KMS-11 (cell line): ENCODE measurements at regions not wholly inside any gene's neighbourhood (a gene's known extent, or its start where the extent isn't known, plus 50 kb on each side); places are given as distances from the start of the nearest gene placed in this dataset.

Experiments
- H2AFZ ChIP-seq: fragments of 200-600 bp; sonication (generic); 2 replicates; pipeline ENCODE4 v1.6.1; 2016; ENCODE audit warnings: antibody characterized with exemption, mixed run types, low read depth
- H3K27ac ChIP-seq: fragments of 200-600 bp; sonication (generic); 2 replicates; pipeline ENCODE4 v1.6.1; 2016; ENCODE audit warnings: mild to moderate bottlenecking, mixed run types
- H3K27me3 ChIP-seq: fragments of 200-600 bp; sonication (generic); 2 replicates; pipeline ENCODE4 v1.6.1; 2017; ENCODE audit warnings: mild to moderate bottlenecking, low read depth, mixed run types, moderate library complexity; ENCODE audit not compliant: insufficient read depth
- H3K36me3 ChIP-seq: fragments of 200-600 bp; sonication (generic); 2 replicates; pipeline ENCODE4 v1.6.1; 2017; ENCODE audit warnings: mild to moderate bottlenecking, mixed run types; ENCODE audit not compliant: insufficient read depth
- H3K4me1 ChIP-seq: fragments of 200-600 bp; sonication (generic); 2 replicates; pipeline ENCODE4 v1.6.1; 2016; ENCODE audit warnings: mild to moderate bottlenecking, low read depth, mixed run types; ENCODE audit not compliant: poor library complexity, severe bottlenecking
- H3K4me2 ChIP-seq: fragments of 200-600 bp; sonication (generic); 2 replicates; pipeline ENCODE4 v1.7.0; 2016; ENCODE audit warnings: mild to moderate bottlenecking, mixed run types
- H3K4me3 ChIP-seq: fragments of 200-600 bp; sonication (generic); IDR thresholded peaks from 2 replicates; pipeline ENCODE4 v1.6.1; 2017; ENCODE audit warnings: low read depth, low read length, mixed read lengths; ENCODE audit not compliant: insufficient read depth
- H3K79me2 ChIP-seq: fragments of 200-600 bp; sonication (generic); 2 replicates; pipeline ENCODE4 v1.6.1; 2016; ENCODE audit warnings: low read depth, mixed run types; ENCODE audit not compliant: insufficient read depth
- H3K9ac ChIP-seq: fragments of 200-600 bp; sonication (generic); 2 replicates; pipeline ENCODE4 v1.6.1; 2016; ENCODE audit warnings: mild to moderate bottlenecking, mixed run types
- H4K20me1 ChIP-seq: fragments of 200-600 bp; sonication (generic); 2 replicates; pipeline ENCODE4 v1.6.1; 2016; ENCODE audit warnings: mild to moderate bottlenecking, mixed run types; ENCODE audit not compliant: insufficient read depth
- CTCF ChIP-seq: fragments of 200-600 bp; sonication (generic); conservative IDR thresholded peaks from 2 replicates; pipeline ENCODE4 v1.6.1; 2017; ENCODE audit warnings: low read depth, mild to moderate bottlenecking, antibody characterized with exemption, low read length, moderate library complexity, mixed read lengths

- Histone ChIP-seq H4K20me1 (no peaks in the 10 kb centered on the region), H3K4me3 (no peak overlapping the region), H3K4me1 (no peaks in the 10 kb centered on the region), H3K79me2 (no peaks in the 10 kb centered on the region), H3K36me3 (no peaks in the 10 kb centered on the region), H2AFZ (no peak overlapping the region), H3K4me2 (no peak overlapping the region), H3K27ac (no peak overlapping the region), H3K9ac (no peak overlapping the region), H3K27me3 (no peaks in the 10 kb centered on the region)
- TF ChIP-seq CTCF, result no peak
Observed at GRCh38 chr6:16999491-17000436, 102.1 kb upstream of the STMND1 start.

GRCh38 chr6:16998461-16998860, 103.4 kb upstream of the STMND1 start:
- Histone ChIP-seq H2AFZ (no peak overlapping the region), H3K4me3 (no peak overlapping the region), H3K27me3 (no peaks in the 10 kb centered on the region), H3K36me3 (no peaks in the 10 kb centered on the region), H3K79me2 (no peaks in the 10 kb centered on the region), H3K27ac (no peak overlapping the region), H3K4me2 (no peak overlapping the region), H4K20me1 (no peaks in the 10 kb centered on the region), H3K9ac (no peak overlapping the region), H3K4me1 (no peaks in the 10 kb centered on the region)
- TF ChIP-seq CTCF, result no peak

- H3K4me2 ChIP-seq, result no peak overlapping the region
- H3K4me3 ChIP-seq, result no peak overlapping the region
- H3K27me3 ChIP-seq, result no peaks in the 10 kb centered on the region
- H3K27ac ChIP-seq, result no peak overlapping the region
- no peak for TF ChIP-seq CTCF
- no peaks in the 10 kb centered on the region for H4K20me1 ChIP-seq
- no peaks in the 10 kb centered on the region for H3K79me2 ChIP-seq
- no peak overlapping the region for H3K9ac ChIP-seq
- no peak overlapping the region for H2AFZ ChIP-seq
- H3K36me3 ChIP-seq, result no peaks in the 10 kb centered on the region
- H3K4me1 ChIP-seq, result no peaks in the 10 kb centered on the region
Observed at GRCh38 chr6:16995511-16996250, 106.2 kb upstream of the STMND1 start.

GRCh38 chr6:16993396-16993795, 108.5 kb upstream of the STMND1 start:
- Histone ChIP-seq H3K4me2 (no peak overlapping the region), H4K20me1 (no peaks in the 10 kb centered on the region), H2AFZ (no peak overlapping the region), H3K27me3 (no peaks in the 10 kb centered on the region), H3K79me2 (no peaks in the 10 kb centered on the region), H3K4me3 (no peak overlapping the region), H3K4me1 (no peaks in the 10 kb centered on the region), H3K36me3 (no peaks in the 10 kb centered on the region), H3K27ac (no peak overlapping the region), H3K9ac (no peak overlapping the region)
- TF ChIP-seq CTCF, result no peak
